Keratinocyte (primary cell): ENCODE measurements at regions not wholly inside any gene's neighbourhood (a gene's known extent, or its start where the extent isn't known, plus 50 kb on each side); places are given as distances from the start of the nearest gene placed in this dataset.

ENCODE experiments used
- EZH2 ChIP-seq: IDR thresholded peaks from one replicate; pipeline ENCODE4 v1.6.1; 2012; ENCODE audit warnings: inconsistent platforms, mild to moderate bottlenecking, low read length, moderate library complexity
- TF ChIP-seq, protein P1 (sequence below), 3 experiments: IDR thresholded peaks in 1 of 3; conservative IDR thresholded peaks in 1 of 3; optimal IDR thresholded peaks in 1 of 3; 2 replicates in 2 of 3; 3 replicates in 1 of 3; pipeline versions ENCODE3 to v1.5.1; 2011; ENCODE audit warnings: low read length in 3 of 3, mild to moderate bottlenecking in 3 of 3, moderate library complexity in 2 of 3, control low read depth in 1 of 3, inconsistent platforms in 1 of 3; ENCODE audit not compliant: insufficient read depth in 2 of 3; ENCODE audit errors: extremely low read depth in 1 of 3

DNA sequence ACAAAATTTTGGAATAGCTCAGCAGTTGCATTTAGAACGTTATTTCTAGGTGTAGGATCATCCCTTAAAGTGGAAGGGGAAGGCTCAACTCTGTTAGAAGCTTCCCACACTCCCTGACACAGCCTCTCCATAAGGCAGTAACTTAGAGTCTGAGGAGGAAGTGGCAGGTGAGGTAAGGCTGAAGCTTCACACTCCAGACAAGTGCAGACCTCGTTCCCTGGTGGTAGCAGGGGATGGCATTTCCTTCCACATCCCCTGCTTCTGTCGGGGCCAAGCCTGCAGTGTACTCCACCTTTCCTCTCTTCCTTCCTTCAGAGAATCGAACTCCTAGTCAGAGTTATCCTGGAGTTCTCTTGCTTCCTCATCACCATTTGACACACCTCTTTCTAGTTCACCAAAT, 224.7 kb downstream of the CYRIA start:
- TF ChIP-seq, protein P1, sequence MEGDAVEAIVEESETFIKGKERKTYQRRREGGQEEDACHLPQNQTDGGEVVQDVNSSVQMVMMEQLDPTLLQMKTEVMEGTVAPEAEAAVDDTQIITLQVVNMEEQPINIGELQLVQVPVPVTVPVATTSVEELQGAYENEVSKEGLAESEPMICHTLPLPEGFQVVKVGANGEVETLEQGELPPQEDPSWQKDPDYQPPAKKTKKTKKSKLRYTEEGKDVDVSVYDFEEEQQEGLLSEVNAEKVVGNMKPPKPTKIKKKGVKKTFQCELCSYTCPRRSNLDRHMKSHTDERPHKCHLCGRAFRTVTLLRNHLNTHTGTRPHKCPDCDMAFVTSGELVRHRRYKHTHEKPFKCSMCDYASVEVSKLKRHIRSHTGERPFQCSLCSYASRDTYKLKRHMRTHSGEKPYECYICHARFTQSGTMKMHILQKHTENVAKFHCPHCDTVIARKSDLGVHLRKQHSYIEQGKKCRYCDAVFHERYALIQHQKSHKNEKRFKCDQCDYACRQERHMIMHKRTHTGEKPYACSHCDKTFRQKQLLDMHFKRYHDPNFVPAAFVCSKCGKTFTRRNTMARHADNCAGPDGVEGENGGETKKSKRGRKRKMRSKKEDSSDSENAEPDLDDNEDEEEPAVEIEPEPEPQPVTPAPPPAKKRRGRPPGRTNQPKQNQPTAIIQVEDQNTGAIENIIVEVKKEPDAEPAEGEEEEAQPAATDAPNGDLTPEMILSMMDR (optimal IDR thresholded peaks at IDR 0.05 in 1 of 3, IDR thresholded peaks at IDR 0.05 in 1 of 3, conservative IDR thresholded peaks at IDR 0.05 in 1 of 3; ENCODE audit: extremely low read depth in 1 of 3, insufficient read depth in 2 of 3, low read length in 3 of 3), result no peak
- no peak for TF ChIP-seq EZH2
